PC-9 (cell line): ENCODE measurements at regions not wholly inside any gene's neighbourhood (a gene's known extent, or its start where the extent isn't known, plus 50 kb on each side); places are given as distances from the start of the nearest gene placed in this dataset.

Source experiments
- BruUV-seq: library from RNA; stranded (reverse); fragments of 400-500 nt; replicated peaks from 2 replicates; lab custom pipeline; 2021; lab: Mats Ljungman, UMichigan
- CTCF ChIA-PET: fragments of 300-600 bp; sonication (Branson Sonifier 250); formaldehyde crosslinking; loops from one replicate; lab custom pipeline; 2022; ENCODE audit warnings: antibody characterized with exemption; lab: Charles Lee
- POLR2A ChIA-PET: fragments of 300-600 bp; sonication (Branson Sonifier 250); formaldehyde crosslinking; loops from one replicate; lab custom pipeline; 2022; ENCODE audit warnings: antibody characterized with exemption; ENCODE audit not compliant: unreplicated experiment; lab: Charles Lee
- DNase-seq, 2 experiments: peaks; one replicate each; pipeline versions ENCODE4 v3.0.0 to v3.0.0-alpha.2; 2015 to 2022; ENCODE audit warnings: mixed read lengths in 1 of 2
- H2AFZ ChIP-seq: fragments of 200-600 bp; sonication (generic); 2 replicates; pipeline ENCODE4 v1.8.1; 2017; ENCODE audit warnings: antibody characterized with exemption
- H3F3A ChIP-seq: fragments of 200-600 bp; sonication (generic); 2 replicates; pipeline ENCODE4 v1.8.1; 2017; ENCODE audit warnings: antibody characterized with exemption, mild to moderate bottlenecking, low read depth; ENCODE audit not compliant: insufficient read depth
- H3K27ac ChIP-seq: fragments of 200-600 bp; sonication (generic); 2 replicates; pipeline ENCODE4 v1.6.1; 2016; ENCODE audit warnings: mixed run types
- H3K27me3 ChIP-seq: fragments of 200-600 bp; sonication (generic); 2 replicates; pipeline ENCODE4 v1.6.1; 2016; ENCODE audit warnings: low read depth, mixed run types; ENCODE audit not compliant: insufficient read depth
- H3K36me3 ChIP-seq: fragments of 200-600 bp; sonication (generic); 2 replicates; pipeline ENCODE4 v1.6.1; 2016; ENCODE audit warnings: low read depth, mixed run types
- H3K4me1 ChIP-seq: fragments of 200-600 bp; sonication (generic); replicated peaks from 2 replicates; pipeline ENCODE4 v1.6.1; 2016; ENCODE audit warnings: mixed run types; ENCODE audit not compliant: insufficient read depth
- H3K4me2 ChIP-seq: fragments of 200-600 bp; sonication (generic); 2 replicates; pipeline ENCODE4 v1.6.1; 2017; ENCODE audit warnings: mixed run types
- H3K4me3 ChIP-seq: fragments of 200-600 bp; sonication (generic); 2 replicates; pipeline ENCODE4 v1.6.1; 2016; ENCODE audit warnings: mixed run types
- H3K79me2 ChIP-seq: fragments of 200-600 bp; sonication (generic); 2 replicates; pipeline ENCODE4 v1.6.1; 2017; ENCODE audit warnings: low read depth, mixed run types
- H3K9me2 ChIP-seq: fragments of 200-600 bp; sonication (generic); 2 replicates; pipeline ENCODE4 v1.8.1; 2017; ENCODE audit warnings: mild to moderate bottlenecking; ENCODE audit not compliant: insufficient read depth
- H3K9me3 ChIP-seq: fragments of 200-600 bp; sonication (generic); 2 replicates; pipeline ENCODE4 v1.8.1; 2016; ENCODE audit warnings: low read depth; ENCODE audit not compliant: insufficient read depth
- H4K20me1 ChIP-seq: fragments of 200-600 bp; sonication (generic); 2 replicates; pipeline ENCODE4 v1.8.1; 2017; ENCODE audit not compliant: insufficient read depth
- CTCF ChIP-seq: fragments of 200-600 bp; sonication (generic); conservative IDR thresholded peaks from 2 replicates; pipeline ENCODE4 v1.6.1; 2017; ENCODE audit warnings: mixed run types, antibody characterized with exemption, mild to moderate bottlenecking, moderate library complexity
- EZH2 ChIP-seq: fragments of 200-600 bp; sonication (generic); IDR thresholded peaks from 2 replicates; pipeline ENCODE4 v1.8.0; 2017; ENCODE audit warnings: antibody characterized with exemption, low read depth
- intact Hi-C: fragments of 100-400 bp; cut with micrococcal nuclease; formaldehyde crosslinking; loops from one replicate; pipeline ENCODE4 v1.10.0; 2022; ENCODE audit not compliant: unreplicated experiment

- TF ChIP-seq EZH2 (no peak), CTCF (no peak)
- H3K9me2 ChIP-seq, result no peaks in the 10 kb centered on the region
- no peak overlapping the region for H2AFZ ChIP-seq
- H3K4me1 ChIP-seq, result no peaks in the 10 kb centered on the region
- H3K27ac ChIP-seq, result no peak overlapping the region
- H3K9me3 ChIP-seq, result no peaks in the 10 kb centered on the region
- H3K27me3 ChIP-seq, result no peaks in the 10 kb centered on the region
- no peaks in the 10 kb centered on the region for H3F3A ChIP-seq
- POLR2A ChIA-PET, result interaction anchor here (0.6 kb wide), 1 partner anchor 1142 kb away, joined by 3 read pairs; the partner anchor contains the start of gene HSPA13
- CTCF ChIA-PET, result no interaction called here
- H3K36me3 ChIP-seq, result no peaks in the 10 kb centered on the region
- H3K4me2 ChIP-seq, result no peak overlapping the region
- no peak for DNase-seq
- H3K79me2 ChIP-seq, result no peaks in the 10 kb centered on the region
- no peak overlapping the region for H3K4me3 ChIP-seq
- BruUV-seq, result no TSS peak
- H4K20me1 ChIP-seq, result no peaks in the 10 kb centered on the region
- intact Hi-C loops, result no loop called here
Measured at GRCh38 chr21:15524855-15525254, 204.9 kb upstream of the USP25 start.

- H3K9me3 ChIP-seq, result no peaks in the 10 kb centered on the region
- H3K27ac ChIP-seq, result no peak overlapping the region
- POLR2A ChIA-PET, result no interaction called here
- no peaks in the 10 kb centered on the region for H3K4me1 ChIP-seq
- no TSS peak for BruUV-seq
- TF ChIP-seq EZH2 (no peak), CTCF (no peak)
- no peak for DNase-seq
- no peak overlapping the region for H2AFZ ChIP-seq
- no peaks in the 10 kb centered on the region for H3F3A ChIP-seq
- H3K4me2 ChIP-seq, result no peak overlapping the region
- H3K79me2 ChIP-seq, result no peaks in the 10 kb centered on the region
- no peak overlapping the region for H3K4me3 ChIP-seq
- intact Hi-C loops, result no loop called here
- CTCF ChIA-PET, result no interaction called here
- no peaks in the 10 kb centered on the region for H3K36me3 ChIP-seq
- H3K27me3 ChIP-seq, result no peaks in the 10 kb centered on the region
- H3K9me2 ChIP-seq, result no peaks in the 10 kb centered on the region
- no peaks in the 10 kb centered on the region for H4K20me1 ChIP-seq
Measured at GRCh38 chr21:15526798-15527197, 203.0 kb upstream of the USP25 start.

- no peaks in the 10 kb centered on the region for H4K20me1 ChIP-seq
- no peak for DNase-seq
- H3K79me2 ChIP-seq, result no peaks in the 10 kb centered on the region
- no peaks in the 10 kb centered on the region for H3K9me3 ChIP-seq
- TF ChIP-seq EZH2, result no peak
- no peaks in the 10 kb centered on the region for H3F3A ChIP-seq
- no peak overlapping the region for H2AFZ ChIP-seq
- no peaks in the 10 kb centered on the region for H3K4me1 ChIP-seq
- H3K9me2 ChIP-seq, result no peaks in the 10 kb centered on the region
- no peak overlapping the region for H3K27ac ChIP-seq
- H3K4me2 ChIP-seq, result no peak overlapping the region
- BruUV-seq, result no TSS peak
- intact Hi-C loops, result no loop called here
- no peaks in the 10 kb centered on the region for H3K27me3 ChIP-seq
- ChIA-PET CTCF (interaction anchor here (0.7 kb wide), 1 partner anchor 433 kb away, joined by 3 read pairs; no protein-coding TSS in a partner anchor), POLR2A (no interaction called here)
- no peak overlapping the region for H3K4me3 ChIP-seq
- H3K36me3 ChIP-seq, result no peaks in the 10 kb centered on the region
Measured at GRCh38 chr21:15528346-15528745, 201.4 kb upstream of the USP25 start.

GRCh38 chr21:15531986-15532385, 197.8 kb upstream of the USP25 start:
- ChIA-PET CTCF (no interaction called here), POLR2A (no interaction called here)
- Histone ChIP-seq H3F3A (no peaks in the 10 kb centered on the region), H3K4me2 (no peak overlapping the region), H3K36me3 (no peaks in the 10 kb centered on the region), H3K9me3 (no peaks in the 10 kb centered on the region), H3K4me1 (no peaks in the 10 kb centered on the region), H4K20me1 (no peaks in the 10 kb centered on the region), H3K4me3 (no peak overlapping the region), H3K27me3 (no peaks in the 10 kb centered on the region), H3K9me2 (no peaks in the 10 kb centered on the region), H2AFZ (no peak overlapping the region), H3K27ac (no peak overlapping the region), H3K79me2 (no peaks in the 10 kb centered on the region)
- no peak for TF ChIP-seq EZH2
- no peak for TF ChIP-seq CTCF
- DNase-seq, result no peak
- intact Hi-C loops, result no loop called here
- no TSS peak for BruUV-seq
